Activated CD4-positive, alpha-beta T cell treated with anti-CD3 and anti-CD28 coated beads, Interleukin-2, Interleukin-4, amounts not matched to agents 100 ng/mL and 50 ng/mL, durations not matched to agents 16 hours and 8 hours (primary cell): ENCODE measurements at regions not wholly inside any gene's neighbourhood (a gene's known extent, or its start where the extent isn't known, plus 50 kb on each side); places are given as distances from the start of the nearest gene placed in this dataset.

Experiments used
- DNase-seq: peaks from one replicate; pipeline ENCODE4 v3.0.0-alpha.2; 2020; ENCODE audit warnings: low spot score

DNA sequence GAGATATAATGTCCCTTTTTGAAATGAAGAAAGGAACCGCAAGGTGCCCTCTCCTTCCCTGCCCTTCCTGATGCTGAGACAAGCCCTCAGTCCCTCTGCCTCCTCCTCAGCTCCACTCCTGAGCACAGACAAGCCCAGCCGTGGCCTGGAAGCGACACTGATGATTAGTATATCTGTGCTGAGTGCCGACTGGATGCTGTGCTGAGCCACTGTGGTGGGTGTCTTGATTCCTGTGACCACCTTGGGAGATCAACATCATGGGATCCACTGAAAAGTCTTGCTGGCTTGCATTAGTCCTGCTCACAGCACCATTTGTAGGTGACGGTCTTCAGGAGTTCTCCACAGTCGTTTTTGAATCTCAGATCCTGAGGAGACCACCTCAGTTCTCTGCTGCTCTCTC is 59.5 kb upstream of the HGFAC start:
- no peak for DNase-seq

DNA sequence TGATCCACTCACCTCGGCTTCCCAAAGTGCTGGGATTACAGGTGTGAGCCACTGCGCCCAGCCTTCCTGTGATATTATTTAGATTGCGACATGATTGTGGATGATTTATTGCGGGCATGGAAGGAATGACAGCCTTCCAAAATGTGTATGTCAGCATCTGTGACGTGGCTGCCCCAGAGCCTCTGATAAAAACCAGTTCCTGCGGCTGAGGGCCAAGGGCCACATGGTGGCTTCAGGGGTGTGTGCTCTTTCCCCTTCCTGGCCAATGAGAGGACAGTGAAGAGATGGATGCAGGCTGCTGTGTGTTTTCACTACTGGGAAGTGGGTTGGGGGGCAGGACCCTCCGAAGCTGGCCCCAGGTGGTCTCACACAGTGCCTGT is 57.4 kb upstream of the HGFAC start:
- DNase-seq: no peak

DNA sequence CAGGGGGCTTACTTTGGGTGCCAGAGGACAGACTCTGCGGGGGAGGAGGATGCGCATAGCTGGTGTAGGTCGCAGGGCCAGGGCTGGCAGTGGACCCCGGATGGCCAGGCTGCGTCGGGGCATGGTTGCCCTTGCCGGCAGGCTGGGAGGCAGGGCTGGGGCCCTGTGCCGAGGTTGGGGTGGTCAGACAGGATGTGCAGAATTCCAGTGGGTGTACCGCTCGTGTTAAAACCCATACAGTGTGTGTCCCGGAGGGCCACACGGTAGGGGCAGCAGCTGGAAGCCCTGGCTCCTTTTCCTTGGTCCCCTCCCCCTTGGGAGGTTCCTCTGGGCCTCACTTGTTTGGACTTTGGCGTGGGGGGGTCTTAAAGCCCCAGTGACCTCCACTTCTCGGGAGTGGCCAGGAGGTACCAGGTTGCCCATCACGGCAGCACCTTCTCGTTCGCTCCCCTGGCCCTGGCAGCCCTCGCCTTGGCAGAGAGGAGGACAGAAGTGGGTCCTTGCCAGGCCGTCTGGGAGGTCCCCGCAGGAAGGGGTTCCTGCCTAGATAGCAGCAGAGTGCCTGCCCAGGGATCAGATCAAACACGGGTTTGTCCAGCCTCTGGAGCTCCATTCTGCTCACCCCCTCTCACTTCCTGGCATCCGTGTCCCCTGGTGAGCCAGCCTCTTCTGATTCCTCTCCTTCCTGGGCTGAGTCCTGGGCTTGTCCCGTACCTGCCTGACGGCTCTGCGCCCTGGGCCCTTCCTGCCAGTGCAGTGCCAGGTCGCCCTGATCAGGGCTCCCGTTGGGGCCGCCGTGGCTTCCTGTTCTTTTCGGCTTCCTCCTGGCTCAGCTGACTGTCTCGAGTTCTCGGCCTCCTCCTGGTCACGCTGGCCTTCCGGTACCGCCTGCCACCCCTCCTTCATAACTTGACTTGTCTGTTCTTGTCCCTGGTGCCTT is 56.7 kb upstream of the HGFAC start:
- no peak for DNase-seq

DNA sequence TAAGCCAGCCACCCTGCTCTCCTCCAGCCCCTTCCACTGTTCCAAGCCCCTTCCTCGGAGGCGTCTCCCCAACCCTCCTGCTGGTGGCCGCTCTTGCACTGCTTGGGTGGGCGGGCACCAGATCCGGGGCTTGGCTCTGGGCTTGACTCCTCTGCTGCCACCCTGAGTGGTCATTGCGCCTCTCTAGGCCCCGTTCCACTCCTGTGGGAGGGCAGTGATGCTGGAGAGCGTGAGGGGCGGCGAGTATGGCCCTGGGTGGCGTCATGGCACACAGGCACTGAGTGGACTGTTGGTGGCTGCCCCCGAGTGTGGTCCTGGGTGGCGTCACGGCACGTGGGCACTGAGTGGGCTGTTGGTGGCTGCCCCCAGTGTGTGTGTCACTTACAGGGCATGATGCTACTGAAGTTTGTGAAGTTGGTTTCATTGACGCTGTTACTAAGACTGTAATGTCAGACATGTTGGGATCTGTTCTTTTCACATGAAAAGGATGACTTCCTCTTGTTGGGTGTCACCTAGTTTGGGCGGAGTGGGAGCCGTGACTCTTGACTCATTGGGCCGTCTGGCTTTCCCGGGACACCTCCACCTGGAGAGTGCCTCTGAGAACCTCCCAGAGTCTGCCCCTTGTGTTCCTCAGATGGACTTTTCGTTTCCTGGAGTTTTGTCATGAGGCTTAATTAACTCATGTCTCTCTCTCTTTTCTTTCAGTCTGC is 55.9 kb upstream of the HGFAC start:
- no peak for DNase-seq

DNA sequence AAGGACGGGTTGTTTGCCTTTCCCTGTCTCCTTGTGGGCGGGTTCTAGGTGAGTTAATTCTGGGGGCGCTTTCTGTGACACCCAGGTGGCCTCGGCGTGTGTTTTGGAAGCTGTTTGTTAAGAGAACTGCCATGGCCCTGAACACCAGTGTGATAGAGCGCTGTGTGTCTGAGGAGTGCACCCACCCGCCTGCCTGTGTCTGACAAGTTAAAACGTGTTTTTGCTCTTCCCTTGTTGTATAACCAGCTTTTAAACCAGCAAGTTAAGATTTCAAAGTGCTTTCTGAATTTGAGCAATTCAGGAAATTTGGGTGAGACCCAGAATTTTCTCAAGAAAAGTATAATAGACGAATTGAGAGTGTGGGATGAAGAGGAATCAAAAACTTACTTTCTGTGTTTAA is 55.2 kb upstream of the HGFAC start:
- DNase-seq: no peak

DNA sequence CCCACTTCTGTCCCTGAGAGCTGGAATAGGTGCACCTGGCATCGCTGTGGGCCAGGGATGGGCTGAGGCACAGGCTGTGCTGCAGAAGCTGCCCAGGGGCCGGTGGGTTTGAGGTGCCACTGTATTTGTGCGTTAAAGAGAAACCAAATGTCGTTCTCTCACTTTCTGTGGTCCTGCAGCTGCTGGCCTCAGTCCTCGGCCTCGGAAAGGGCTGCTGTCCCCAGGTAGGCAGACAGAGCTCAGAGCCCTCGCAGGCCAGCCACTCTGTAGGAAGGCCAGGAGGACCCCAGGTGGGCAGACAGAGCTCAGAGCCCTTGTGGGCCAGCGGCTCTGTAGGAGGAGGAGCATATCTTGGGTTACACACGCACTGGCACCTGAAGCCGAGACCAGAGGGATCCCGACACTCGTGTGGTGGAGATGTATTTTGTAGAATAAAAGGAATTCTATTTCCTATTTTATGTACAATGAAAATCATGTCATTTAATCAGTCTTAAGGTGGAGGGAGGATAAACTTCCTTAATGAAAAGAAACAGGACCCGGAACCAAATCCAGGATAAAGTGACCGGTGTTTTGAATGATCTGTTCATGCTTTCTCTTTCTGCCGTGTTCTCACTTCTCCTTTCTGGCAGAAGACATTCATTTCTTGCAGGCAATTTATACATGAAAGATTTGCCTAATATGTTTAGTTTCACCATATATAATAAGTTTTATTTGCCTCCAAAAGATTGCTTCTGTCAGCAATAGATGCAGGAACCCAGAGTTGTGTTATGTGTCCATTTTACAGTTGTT is 54.4 kb upstream of the HGFAC start:
- DNase-seq: no peak

DNA sequence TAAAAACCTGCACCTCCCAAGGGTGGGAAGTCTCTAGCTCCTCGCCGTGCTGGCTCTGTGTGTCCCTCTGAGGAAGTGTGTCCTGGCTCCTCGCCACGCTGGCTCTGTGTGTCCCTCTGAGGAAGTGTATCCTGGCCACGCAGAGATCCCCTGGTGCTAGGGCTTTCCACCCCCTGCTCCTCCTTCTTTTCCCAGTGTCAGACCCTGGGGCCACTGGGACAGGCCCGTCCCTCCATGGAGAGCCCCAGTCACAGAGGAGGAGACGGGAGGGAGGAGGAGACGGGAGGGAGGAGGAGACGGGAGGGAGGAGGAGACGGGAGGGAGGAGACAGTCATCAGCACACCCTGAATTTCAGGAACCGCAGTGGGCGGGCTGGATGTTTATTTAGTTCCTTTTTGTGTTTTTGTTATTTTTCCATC is 53.8 kb upstream of the HGFAC start:
- no peak for DNase-seq

DNA sequence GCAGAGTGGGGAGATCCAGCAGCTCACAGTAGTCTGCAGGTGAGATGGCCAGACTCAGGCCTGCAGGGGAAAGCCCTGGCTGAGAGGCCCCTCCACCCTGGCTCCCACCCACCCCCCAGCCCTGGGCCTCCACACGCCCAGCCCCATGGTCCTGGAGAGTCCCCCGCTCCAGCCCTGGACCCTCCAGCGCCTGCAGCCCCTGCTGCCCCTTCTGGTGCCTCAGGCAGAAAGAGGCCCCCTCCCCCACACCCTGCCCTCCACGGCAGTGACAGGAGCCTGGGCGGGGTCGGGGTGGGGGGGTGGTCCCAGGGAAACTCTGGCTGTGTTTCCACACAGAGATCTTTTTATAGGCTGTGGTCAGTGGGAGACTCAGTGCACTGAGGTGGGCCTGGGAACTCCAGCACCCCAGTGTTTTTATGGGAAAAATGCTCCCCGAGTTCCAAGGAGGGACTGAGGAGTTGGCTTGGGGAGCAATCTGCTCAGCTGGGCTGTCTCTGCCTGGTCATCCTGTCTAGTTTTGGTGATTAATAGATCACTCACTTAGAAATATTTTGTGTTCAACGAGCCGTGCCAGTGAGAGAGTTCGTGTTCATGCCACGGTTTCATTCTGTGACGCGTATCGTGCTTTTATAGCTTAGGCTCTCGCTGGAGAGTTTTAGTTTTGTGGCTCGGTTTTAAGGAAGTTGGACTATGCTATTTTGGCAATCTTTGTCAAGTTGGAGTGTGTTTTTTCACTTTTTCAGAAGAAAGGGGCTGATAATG is 53.1 kb upstream of the HGFAC start:
- no peak for DNase-seq

DNA sequence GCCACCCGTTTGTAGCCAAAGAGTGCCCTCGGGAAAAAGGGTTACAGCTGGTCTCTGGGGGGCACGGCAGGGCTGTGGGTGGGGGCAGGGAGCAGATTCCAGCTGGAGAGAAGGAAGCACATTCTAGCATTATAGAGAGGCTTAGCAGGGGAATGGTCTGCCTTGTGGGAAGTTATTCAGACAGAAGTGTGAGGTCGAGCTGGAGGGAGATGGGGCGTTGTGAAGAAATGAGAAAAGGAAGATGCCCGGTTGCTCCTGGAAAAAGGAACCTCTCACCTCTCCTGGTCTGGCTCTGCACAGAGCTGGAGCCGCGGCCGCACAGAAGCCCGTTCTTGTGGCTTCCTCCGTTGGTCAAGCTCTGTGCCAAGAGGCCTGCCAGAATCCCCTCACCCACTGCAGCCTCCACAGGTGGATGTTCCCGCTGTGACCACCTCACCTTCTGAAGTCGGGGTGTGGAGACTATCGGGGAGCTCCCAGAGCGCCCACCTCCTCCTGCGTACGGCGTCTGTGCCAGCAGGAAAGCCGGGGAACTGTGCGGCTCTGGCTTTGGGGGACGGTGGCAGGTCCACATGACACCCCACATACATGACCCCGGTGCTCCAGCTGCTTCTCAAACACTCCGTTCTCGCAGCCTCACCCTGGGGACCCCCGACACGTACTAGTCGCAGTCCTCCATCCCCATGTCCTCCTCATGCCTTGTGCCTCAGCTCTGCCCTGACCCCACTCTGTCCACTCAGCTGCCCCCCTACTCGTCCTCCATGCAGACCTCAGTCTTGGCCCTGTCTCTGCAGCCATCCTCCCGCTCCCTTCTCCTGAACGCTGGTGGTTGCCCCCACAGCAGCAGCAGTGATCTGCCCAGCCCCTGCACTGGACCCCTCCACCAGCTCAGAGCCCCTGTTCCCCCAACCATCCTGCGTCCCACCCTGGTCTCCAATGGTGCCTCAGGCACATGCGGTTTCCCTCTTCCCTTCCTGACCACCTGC is 52.2 kb upstream of the HGFAC start:
- DNase-seq: no peak

DNA sequence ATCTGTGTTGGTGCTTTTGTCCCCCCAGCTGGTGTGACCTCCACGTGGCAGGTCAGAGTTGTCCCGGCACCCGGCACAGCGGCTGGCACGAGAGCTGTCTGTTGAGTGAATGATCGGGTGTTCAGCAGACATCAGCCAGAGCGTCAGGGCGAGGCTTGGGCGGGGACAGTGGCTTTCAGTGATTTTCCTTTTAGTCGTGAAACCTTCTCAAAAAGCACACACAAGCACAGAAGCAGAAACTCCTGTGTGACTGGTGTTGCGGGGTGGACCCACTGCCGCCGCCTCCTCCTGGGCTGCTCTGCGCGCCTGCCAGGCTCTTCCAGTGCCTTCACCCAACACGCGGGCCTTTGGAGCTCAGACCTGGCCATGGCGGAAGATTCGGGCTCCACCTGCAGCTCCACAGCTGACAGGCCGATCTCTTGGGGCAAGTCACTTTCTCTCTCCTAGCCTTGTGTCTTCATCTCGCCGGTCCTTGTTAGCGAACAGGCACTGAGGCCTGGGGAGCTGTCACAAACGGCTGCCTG is 51.4 kb upstream of the HGFAC start:
- no peak for DNase-seq

DNA sequence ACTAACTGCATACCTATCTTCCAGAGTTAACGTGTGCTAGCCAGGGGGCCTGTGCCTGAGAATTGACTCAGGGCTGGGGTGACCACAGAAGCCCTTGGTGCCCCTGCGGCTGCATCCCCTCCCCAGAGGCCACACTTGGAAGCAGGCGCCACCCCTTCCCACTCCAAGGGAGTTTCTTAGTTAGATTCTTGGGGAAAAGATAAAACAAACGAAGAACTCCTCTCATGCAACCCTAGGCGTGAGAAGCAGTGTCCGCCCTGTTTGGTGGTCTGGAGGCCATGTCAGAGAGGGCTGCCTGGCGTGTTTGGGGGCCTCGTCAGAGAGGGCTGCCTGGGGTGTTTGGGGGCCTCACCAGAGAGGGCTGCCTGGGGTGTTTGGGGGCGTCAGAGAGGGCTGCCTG is 50.3 kb upstream of the HGFAC start:
- DNase-seq: no peak
